ENCODE measurements at regions not wholly inside any gene's neighbourhood (a gene's known extent, or its start where the extent isn't known, plus 50 kb on each side); places are given as distances from the start of the nearest gene placed in this dataset.

DNA sequence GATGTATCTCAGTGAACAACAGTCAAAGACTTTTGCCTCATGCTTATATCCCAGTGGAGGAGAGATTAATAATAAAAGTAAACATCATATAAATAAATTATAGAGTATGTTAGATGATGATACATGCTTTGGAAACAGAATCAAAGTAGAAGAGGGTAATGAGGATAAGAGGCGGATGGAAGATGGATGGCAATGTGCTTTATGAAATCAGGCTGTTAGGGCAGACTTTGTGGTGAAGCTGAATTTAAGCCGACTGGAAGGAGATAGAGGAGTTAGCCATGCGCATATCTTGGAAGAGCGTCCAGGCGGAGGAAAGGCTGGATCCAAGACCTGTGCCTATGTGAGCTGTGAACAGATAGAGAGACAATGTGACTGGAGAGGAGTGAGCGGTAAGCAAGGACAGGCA, 74.9 kb upstream of the GUCY1A1 start:
- TF ChIP-seq POLR2A (IDR thresholded peaks at IDR 0.05) (no peak), CTCF (IDR thresholded peaks at IDR 0.05 in 4 of 5, conservative IDR thresholded peaks at IDR 0.05 in 1 of 5) (no peak)

All from gastrocnemius medialis (tissue), 4 donors.